Muscle of back (tissue), 3 donors: ENCODE measurements at regions not wholly inside any gene's neighbourhood (a gene's known extent, or its start where the extent isn't known, plus 50 kb on each side); places are given as distances from the start of the nearest gene placed in this dataset.
"Not testable (repeated sequence)": the region's sequence is repeated elsewhere in the genome, so short reads cannot be mapped to it uniquely, and the experiment has no call there.

Source experiments
- DNase-seq, 3 donors: peaks; one replicate each; pipeline versions ENCODE4 v3.0.0 to v3.0.0-alpha.2; 2013

DNA sequence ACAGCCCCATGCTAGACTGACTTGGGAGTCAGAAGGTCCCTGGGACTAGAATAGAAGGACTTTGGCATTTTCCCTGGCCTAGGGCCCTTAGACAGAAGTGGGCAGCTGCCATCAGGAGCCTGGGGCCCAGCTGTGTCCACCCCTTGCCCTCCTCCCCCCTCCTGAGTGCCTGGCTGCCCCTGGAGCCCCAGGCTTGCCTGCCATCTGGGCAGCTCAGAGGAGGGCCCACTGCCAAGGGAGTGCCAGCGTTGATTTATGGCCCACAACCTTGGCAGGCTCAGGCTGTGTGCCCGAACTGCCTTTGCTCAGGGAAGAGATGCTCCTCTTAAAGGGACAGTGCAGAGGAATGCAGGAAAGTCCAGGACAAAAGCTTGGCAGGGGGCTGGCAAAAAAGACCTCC lies 439.1 kb downstream of the SPATA31A7 start:
- not testable (repeated sequence) for DNase-seq

- DNase-seq = no peak
These were observed 444.4 kb downstream of the SPATA31A7 start for GRCh38 chr9:61634192-61634591.

DNA sequence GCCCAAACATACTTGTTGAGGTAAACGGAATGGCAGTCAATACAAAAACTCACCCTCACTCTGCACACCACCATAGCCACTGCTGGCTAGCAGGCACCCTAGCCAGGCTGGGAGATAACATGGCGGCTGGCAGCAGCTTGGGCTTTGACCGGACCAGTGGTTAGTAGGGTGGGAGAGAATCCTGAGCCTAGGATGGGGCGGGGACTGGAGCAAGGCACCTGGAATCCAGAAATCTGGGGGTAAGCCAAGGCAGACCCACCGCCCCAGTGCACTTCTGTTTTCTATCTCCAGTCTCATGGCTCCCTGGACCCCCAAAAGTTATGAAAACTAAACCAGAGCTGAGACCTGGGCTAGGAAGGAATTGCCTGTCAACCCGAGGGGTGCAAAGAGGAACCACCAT lies 474.4 kb downstream of the SPATA31A7 start:
- DNase-seq = not testable (repeated sequence)

GRCh38 chr9:61665330-61665751 lies 475.5 kb downstream of the SPATA31A7 start:
- no peak for DNase-seq

DNA sequence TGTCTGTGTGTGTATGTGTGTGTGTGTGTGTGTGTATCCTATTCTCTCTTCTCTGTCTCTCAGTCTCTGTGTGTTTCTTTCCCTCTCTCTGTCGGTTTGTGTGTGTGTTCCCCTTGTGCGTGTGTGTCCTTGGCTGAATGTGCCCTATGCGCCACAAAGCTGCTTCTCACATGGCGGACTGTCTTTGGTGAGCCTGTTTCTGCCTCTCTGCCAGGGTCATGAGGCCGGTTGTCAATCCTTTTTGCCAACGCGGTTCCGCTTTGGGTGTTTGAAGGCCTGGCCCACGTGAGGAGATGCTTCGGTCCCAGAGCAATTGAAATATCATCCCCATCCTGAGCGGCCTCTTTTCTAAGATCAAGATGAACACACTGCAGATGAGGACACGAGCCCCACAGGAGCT lies 476.0 kb downstream of the SPATA31A7 start:
- no peak for DNase-seq

- no peak for DNase-seq
These were observed 476.5 kb downstream of the SPATA31A7 start for GRCh38 chr9:61666310-61666709.

GRCh38 chr9:61666849-61667371 lies 477.1 kb downstream of the SPATA31A7 start:
- no peak for DNase-seq

GRCh38 chr9:61667559-61668121 lies 477.8 kb downstream of the SPATA31A7 start:
- no peak for DNase-seq

DNA sequence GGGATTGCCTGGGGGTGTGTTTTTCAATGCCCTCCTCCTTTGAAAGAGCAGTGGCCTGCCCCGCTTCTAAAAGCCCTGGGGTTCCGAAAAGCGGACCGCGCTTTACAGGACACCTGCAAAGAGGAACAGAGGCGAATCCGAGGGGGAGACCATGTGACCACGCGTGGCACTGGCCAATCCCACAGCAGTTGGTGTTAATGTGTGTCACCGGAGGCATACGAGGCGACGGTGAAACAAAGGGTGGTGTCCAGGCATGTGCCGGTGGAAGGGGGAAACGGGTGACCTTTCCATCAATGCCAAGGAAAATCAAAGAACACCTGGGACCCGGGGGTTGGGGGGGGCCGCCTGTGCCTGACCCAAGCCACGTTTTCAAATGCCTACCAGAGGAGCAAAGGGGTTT lies 478.4 kb downstream of the SPATA31A7 start:
- DNase-seq = not testable (repeated sequence)

DNA sequence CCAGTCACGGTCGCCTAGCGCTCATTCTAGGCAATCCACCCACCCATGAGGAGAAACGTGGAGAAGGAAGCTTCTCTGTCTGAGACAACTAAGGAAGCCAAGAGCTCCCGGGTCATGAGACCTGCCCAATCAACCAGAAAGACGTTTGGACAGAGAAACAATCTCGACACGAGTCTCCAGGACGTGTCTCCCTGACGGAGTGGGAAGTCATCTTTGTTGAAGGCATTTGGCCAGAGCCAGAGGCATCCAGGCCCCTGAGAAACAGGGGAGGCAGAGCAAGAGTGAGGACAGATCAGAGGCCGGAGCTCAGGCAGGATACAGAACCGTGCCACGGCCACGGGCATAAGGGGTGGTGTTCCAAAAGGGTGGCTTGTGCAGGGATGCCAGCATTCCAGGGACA lies 479.0 kb downstream of the SPATA31A7 start:
- no peak for DNase-seq

GRCh38 chr9:61669352-61669751 lies 479.5 kb downstream of the SPATA31A7 start:
- DNase-seq = no peak

- DNase-seq = peak in 2 of 3 donors; percentile 1 to 5
These were observed 480.1 kb downstream of the SPATA31A7 start for GRCh38 chr9:61669831-61670505.

- DNase-seq = no peak
These were observed 480.8 kb downstream of the SPATA31A7 start for GRCh38 chr9:61670616-61671015.

DNA sequence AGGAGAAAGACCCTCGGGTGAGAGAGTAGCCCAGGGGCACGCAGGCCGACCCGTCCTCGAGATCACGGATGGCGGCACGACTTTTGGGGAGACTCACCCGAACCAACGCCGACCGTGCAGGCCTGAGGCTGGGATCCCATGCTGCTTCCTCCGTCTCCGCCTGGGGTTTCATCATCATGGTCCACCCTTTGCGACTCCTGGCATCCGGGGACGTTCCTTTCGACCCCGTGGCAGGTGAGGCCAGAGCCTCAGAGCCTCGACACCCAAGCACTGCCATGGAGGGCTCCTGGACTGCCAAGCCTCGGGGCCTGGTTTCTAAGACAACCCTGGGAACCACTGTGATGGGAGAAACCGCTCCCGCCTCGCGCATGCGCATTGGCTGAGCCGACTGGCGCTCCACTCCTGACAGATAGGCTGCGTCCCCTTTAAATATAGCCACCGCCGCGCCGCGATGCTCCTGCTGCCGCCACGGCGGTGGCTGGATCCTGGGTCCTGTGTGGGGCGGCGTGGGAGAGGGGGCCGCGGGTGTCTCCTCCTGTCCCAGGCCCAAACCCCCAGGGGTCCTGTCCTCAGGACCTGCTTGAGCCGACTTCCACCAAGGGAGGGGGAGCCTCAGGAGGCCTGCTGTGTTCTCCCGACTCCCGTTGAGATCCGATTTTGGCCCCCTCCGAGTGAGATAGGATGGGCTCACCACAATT lies 481.6 kb downstream of the SPATA31A7 start:
- peak in 1 of 3 donors; percentile 5 for DNase-seq

- DNase-seq = not testable (repeated sequence)
These were observed 482.3 kb downstream of the SPATA31A7 start for GRCh38 chr9:61672107-61672541.

DNA sequence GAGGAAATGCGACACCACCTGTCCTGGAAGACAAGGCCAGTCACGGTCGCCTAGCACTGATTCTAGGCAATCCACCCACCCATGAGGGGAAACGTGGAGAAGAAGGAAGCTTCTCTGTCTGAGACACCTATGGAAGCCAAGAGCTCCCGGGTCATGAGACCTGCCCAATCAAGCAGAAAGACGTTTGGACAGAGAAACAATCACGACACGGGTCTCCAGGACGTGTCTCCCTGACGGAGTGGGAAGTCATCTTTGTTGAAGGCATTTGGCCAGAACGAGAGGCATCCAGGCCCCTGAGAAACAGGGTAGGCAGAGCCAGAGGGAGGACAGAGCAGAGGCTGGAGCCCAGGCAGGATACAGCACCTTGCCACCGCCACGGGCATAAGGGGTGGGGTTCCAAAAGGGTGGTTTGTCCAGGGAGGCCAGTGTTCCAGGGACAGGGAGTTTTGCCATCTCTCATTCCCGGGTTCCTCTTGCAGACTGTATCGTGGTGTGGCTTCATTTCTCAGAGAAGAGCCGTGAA lies 482.9 kb downstream of the SPATA31A7 start:
- DNase-seq = not testable (repeated sequence)

GRCh38 chr9:61673247-61673646 lies 483.4 kb downstream of the SPATA31A7 start:
- DNase-seq = no peak

DNA sequence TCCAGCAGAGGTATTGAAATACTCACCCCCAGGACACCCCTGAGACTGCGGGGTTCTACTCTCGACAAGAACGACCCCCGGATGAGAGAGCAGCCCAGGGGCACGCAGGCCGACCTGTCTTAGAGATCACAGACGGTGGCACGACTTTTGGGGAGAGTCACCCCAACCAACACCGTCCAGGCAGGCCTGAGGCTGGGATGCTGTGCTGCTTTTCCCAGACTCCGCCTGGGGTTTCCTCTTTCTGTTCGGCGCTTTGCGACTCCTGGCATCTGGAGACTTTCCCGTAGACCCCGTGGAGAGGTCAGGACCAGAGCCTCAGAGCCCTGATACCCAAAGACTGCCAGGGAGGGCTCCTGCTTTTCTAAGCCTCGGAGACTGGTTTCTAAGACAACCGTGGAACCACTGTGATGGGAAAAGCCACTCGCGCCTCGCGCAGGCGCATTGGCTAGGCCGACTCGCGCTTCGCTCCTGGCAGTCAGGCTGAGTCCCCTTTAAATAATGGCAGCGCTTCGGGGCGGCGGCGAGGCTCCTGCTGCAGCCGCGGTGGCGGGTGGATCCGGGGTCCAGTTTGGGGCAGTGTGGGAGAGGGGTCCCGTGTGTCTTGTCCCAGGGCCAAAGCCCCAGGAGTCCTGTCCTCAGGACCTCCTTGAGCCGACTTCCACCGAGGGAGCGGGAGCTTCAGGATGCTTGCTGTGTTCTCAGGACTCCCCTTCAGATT lies 484.0 kb downstream of the SPATA31A7 start:
- DNase-seq = no peak

DNA sequence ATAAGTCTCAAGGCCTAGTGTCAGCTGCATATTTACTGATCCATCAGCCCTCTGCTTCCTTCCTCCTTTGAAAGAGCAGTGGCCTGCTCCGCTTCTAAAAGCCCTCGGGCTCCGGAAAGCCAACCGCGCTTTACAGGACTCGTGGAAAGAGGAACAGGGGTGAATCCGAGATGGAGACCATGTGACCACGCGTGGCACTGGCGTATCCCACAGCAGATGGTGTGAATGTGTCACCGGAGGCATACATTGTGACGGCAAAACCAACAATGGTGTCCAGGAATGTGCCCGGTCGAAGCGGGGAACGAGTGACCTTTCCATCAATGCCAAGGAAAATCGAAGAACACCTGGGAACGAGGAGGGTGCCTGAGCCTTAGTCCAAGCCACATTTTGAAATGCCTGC lies 484.6 kb downstream of the SPATA31A7 start:
- DNase-seq = no peak

DNA sequence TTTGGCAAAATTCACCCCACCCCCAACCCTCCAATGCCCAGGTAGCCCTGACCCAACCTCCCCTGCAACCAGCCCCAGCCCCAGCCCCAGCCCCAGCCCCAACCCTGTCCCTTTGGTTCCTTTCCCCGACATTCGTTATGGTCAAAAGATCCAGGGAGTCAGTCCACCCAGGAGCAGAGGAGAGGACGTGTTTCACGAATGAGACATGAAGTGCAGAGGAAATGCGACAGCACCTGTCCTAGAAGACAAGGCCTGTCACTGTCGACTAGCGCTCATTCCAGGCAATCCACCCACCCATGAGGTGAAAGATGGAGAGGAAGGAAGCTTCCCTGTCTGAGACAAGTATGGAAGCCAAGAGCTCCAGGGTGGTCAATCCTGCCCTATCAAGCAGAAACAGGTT lies 485.0 kb downstream of the SPATA31A7 start:
- DNase-seq = no peak
